Hepatocyte (in vitro differentiated cells): ENCODE measurements at regions not wholly inside any gene's neighbourhood (a gene's known extent, or its start where the extent isn't known, plus 50 kb on each side); places are given as distances from the start of the nearest gene placed in this dataset.
"Not testable (repeated sequence)": the region's sequence is repeated elsewhere in the genome, so short reads cannot be mapped to it uniquely, and the experiment has no call there.

ENCODE experiments used
- DNase-seq: peaks from one replicate; pipeline ENCODE4 v3.0.0-alpha.2; 2016; ENCODE audit warnings: low spot score
- H2AFZ ChIP-seq: fragments of 200-600 bp; sonication (generic); 2 replicates; pipeline ENCODE4 v1.6.0; 2016; ENCODE audit warnings: antibody characterized with exemption, mild to moderate bottlenecking
- H3K27ac ChIP-seq: fragments of 200-600 bp; sonication (generic); 2 replicates; pipeline ENCODE4 v1.5.1; 2016; ENCODE audit warnings: mild to moderate bottlenecking
- H3K27me3 ChIP-seq: fragments of 200-600 bp; sonication (generic); 2 replicates; pipeline ENCODE4 v1.6.1; 2016
- H3K36me3 ChIP-seq: fragments of 200-600 bp; sonication (generic); replicated peaks from 2 replicates; pipeline ENCODE4 v1.5.1; 2016; ENCODE audit warnings: low read depth; ENCODE audit not compliant: insufficient read depth
- H3K4me1 ChIP-seq: fragments of 200-600 bp; sonication (generic); 2 replicates; pipeline ENCODE4 v1.5.1; 2016; ENCODE audit warnings: mild to moderate bottlenecking, moderate library complexity; ENCODE audit not compliant: insufficient read depth
- H3K4me2 ChIP-seq: fragments of 200-600 bp; sonication (generic); 2 replicates; pipeline ENCODE4 v1.6.0; 2016
- H3K4me3 ChIP-seq: fragments of 200-600 bp; sonication (generic); 2 replicates; pipeline ENCODE4 v1.5.1; 2016; ENCODE audit warnings: mild to moderate bottlenecking
- H3K79me2 ChIP-seq: fragments of 200-600 bp; sonication (generic); 2 replicates; pipeline ENCODE4 v1.6.0; 2017; ENCODE audit warnings: mild to moderate bottlenecking
- H3K9me2 ChIP-seq: fragments of 200-600 bp; sonication (generic); replicated peaks from 2 replicates; pipeline ENCODE4 v1.6.0; 2017; ENCODE audit warnings: mild to moderate bottlenecking; ENCODE audit not compliant: insufficient read depth
- H3K9me3 ChIP-seq: fragments of 200-600 bp; sonication (generic); 2 replicates; pipeline ENCODE4 v1.5.1; 2016; ENCODE audit warnings: low read depth, mild to moderate bottlenecking
- H4K20me1 ChIP-seq: fragments of 200-600 bp; sonication (generic); 2 replicates; pipeline ENCODE4 v1.6.0; 2016; ENCODE audit warnings: mild to moderate bottlenecking; ENCODE audit not compliant: insufficient read depth, poor library complexity, severe bottlenecking
- EZH2 ChIP-seq: fragments of 200-600 bp; sonication (generic); IDR thresholded peaks from 2 replicates; pipeline ENCODE4 v1.6.1; 2016; ENCODE audit warnings: antibody characterized with exemption, mild to moderate bottlenecking, borderline replicate concordance
- EZH2phosphoT487 ChIP-seq: fragments of 200-600 bp; sonication (generic); IDR thresholded peaks from one replicate; pipeline ENCODE4 v1.6.1; 2018; ENCODE audit warnings: antibody characterized with exemption, mild to moderate bottlenecking, low read depth, moderate library complexity; ENCODE audit not compliant: unreplicated experiment, severe bottlenecking
- WGBS: methylation state at CpG from one replicate; pipeline ENCODE4 v1.1.6; 2016; ENCODE audit warnings: low lambda C conversion rate; ENCODE audit errors: missing lambda C conversion rate; 5-methylcytosine and 5-hydroxymethylcytosine counted together
- TF ChIP-seq, protein P1 (sequence below): fragments of 200-600 bp; sonication (generic); IDR thresholded peaks from 2 replicates; pipeline ENCODE4 v1.5.1; 2016; ENCODE audit warnings: antibody characterized with exemption, mild to moderate bottlenecking; ENCODE audit not compliant: poor library complexity

DNA sequence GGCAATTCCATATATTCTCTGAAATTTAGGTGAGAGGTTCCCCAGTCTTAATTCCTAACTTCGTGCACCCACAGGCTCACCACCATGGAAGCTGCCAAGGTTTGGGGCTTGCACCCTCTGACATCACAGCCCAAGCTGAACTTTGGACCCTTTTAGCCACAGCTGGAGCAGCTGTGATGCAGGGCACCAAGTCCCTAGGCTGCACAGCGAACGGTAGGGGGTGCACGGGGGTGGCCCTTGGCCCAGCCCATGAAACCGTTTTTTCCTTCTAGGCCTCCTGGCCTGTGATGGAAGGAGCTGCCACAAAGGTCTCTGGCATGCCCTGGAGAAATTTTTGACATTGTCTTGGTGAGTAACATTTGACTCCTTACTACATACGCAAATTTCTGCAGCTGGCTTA, 251.9 kb upstream of the GRM3 start:
- Histone ChIP-seq H3K36me3 (no peaks in the 10 kb centered on the region), H3K9me3 (no peaks in the 10 kb centered on the region), H2AFZ (no peak overlapping the region), H3K27ac (no peak overlapping the region), H3K4me1 (no peaks in the 10 kb centered on the region), H3K4me2 (no peak overlapping the region), H3K79me2 (no peaks in the 10 kb centered on the region), H3K9me2 (no peaks in the 10 kb centered on the region), H3K27me3 (no peaks in the 10 kb centered on the region), H4K20me1 (no peaks in the 10 kb centered on the region), H3K4me3 (no peak overlapping the region)
- 74% methylated on average over 6 of the region's 6 CpGs for WGBS
- no peak for DNase-seq
- TF ChIP-seq EZH2 (no peak), EZH2phosphoT487 (no peak)
- TF ChIP-seq, protein P1, sequence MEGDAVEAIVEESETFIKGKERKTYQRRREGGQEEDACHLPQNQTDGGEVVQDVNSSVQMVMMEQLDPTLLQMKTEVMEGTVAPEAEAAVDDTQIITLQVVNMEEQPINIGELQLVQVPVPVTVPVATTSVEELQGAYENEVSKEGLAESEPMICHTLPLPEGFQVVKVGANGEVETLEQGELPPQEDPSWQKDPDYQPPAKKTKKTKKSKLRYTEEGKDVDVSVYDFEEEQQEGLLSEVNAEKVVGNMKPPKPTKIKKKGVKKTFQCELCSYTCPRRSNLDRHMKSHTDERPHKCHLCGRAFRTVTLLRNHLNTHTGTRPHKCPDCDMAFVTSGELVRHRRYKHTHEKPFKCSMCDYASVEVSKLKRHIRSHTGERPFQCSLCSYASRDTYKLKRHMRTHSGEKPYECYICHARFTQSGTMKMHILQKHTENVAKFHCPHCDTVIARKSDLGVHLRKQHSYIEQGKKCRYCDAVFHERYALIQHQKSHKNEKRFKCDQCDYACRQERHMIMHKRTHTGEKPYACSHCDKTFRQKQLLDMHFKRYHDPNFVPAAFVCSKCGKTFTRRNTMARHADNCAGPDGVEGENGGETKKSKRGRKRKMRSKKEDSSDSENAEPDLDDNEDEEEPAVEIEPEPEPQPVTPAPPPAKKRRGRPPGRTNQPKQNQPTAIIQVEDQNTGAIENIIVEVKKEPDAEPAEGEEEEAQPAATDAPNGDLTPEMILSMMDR = no peak

DNA sequence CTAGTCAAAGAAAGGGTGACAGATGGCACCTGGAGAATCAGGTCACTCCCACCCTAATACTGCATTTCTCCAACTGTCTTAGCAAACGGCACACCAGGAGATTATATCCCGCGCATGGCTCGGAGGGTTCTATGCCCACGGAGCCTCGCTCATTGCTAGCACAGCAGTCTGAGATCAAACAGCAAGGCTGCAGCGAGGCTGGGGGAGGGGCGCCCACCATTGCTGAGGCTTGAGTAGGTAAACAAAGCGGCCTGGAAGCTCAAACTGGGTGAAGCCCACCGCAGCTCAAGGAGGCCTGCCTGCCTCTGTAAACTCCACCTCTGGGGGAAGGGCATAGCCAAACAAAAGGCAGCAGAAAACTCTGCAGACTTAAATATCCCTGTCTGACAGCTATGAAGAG, 268.1 kb upstream of the GRM3 start:
- H4K20me1 ChIP-seq, H3K4me2 ChIP-seq, H3K9me3 ChIP-seq, H3K9me2 ChIP-seq, H3K27me3 ChIP-seq, H3K27ac ChIP-seq, H3K36me3 ChIP-seq, DNase-seq, H3K4me3 ChIP-seq, H3K4me1 ChIP-seq, H2AFZ ChIP-seq, H3K79me2 ChIP-seq: not testable (repeated sequence)
- WGBS = 94% methylated on average over 10 of the region's 10 CpGs

DNA sequence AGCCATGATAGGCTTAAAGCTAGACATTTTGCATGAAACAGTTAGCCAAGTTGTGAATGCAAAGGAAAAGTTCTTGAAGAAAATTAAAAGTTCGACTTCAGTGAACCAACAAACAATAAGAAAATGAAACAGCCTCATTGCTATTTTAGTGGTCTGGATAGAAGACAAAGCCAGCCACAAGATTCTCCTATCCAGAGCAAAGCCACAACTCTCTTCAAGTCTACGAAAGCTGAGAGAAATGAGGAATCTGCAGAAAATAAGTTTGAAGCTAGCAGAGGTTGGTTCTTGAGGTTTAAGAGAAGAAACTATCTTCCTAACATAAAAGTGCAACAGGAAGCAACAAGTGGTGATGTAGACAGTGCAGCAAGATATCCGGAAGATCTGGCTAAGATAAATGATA, 271.4 kb upstream of the GRM3 start:
- Histone ChIP-seq H3K27ac (no peak overlapping the region), H3K9me2 (no peaks in the 10 kb centered on the region), H2AFZ (no peak overlapping the region), H3K79me2 (no peaks in the 10 kb centered on the region), H4K20me1 (no peaks in the 10 kb centered on the region), H3K36me3 (no peaks in the 10 kb centered on the region), H3K4me1 (no peaks in the 10 kb centered on the region), H3K4me3 (no peak overlapping the region), H3K4me2 (no peak overlapping the region), H3K27me3 (no peaks in the 10 kb centered on the region), H3K9me3 (no peaks in the 10 kb centered on the region)
- WGBS = 88% methylated on average over 3 of the region's 3 CpGs
- no peak for TF ChIP-seq EZH2phosphoT487
- no peak for TF ChIP-seq EZH2
- no peak for DNase-seq

DNA sequence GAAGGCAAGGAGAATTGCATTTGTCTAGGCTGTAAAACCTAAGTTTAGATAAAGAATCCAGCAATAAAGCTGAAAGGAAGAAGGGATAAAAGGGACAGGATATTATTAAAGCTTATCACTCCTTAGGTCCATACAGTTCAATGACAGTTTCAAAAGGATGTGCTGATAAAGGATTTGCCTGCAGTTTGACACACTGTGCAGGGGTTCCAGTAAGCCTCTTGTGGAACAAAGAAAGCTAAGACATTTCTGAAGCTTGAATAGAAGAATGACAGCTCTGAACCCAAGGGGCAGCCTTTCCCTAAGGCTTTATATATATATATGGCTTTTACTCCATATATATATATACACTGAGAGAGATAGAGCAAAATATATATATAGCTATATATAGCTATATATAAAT, 276.8 kb upstream of the GRM3 start:
- DNase-seq = no peak
- Histone ChIP-seq H3K79me2 (no peaks in the 10 kb centered on the region), H3K27ac (no peak overlapping the region), H4K20me1 (no peaks in the 10 kb centered on the region), H3K4me3 (no peak overlapping the region), H3K27me3 (no peaks in the 10 kb centered on the region), H3K4me2 (no peak overlapping the region), H3K9me2 (no peaks in the 10 kb centered on the region), H3K36me3 (no peaks in the 10 kb centered on the region), H3K9me3 (no peaks in the 10 kb centered on the region), H3K4me1 (no peaks in the 10 kb centered on the region), H2AFZ (no peak overlapping the region)
- TF ChIP-seq, protein P1 = no peak
- TF ChIP-seq EZH2 (no peak), EZH2phosphoT487 (no peak)

DNA sequence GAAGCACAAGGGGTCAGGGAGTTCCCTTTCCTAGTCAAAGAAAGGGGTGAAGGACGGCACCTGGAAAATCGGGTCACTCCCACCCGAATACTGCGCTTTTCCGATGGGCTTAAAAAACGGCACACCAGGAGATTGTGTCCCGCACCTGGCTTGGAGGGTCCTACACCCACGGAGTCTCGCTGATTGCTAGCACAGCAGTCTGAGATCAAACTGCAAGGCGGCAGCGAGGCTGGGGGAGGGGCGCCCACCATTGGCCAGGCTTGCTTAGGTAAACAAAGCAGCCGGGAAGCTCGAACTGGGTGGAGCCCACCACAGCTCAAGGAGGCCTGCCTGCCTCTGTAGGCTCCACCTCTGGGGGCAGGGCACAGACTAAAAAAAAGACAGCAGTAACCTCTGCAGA, 303.3 kb upstream of the GRM3 start:
- 39% methylated on average over 14 of the region's 14 CpGs for WGBS

More for the DNA sequence above, 303.3 kb upstream of the GRM3 start:
- not testable (repeated sequence) for H3K9me3 ChIP-seq, H3K9me2 ChIP-seq, H3K4me3 ChIP-seq, H2AFZ ChIP-seq, DNase-seq, H3K36me3 ChIP-seq, H3K79me2 ChIP-seq, H3K4me1 ChIP-seq, H4K20me1 ChIP-seq, H3K27me3 ChIP-seq, H3K27ac ChIP-seq
- peak overlapping the region; percentile 56 for H3K4me2 ChIP-seq
